ENCODE measurements at regions not wholly inside any gene's neighbourhood (a gene's known extent, or its start where the extent isn't known, plus 50 kb on each side); places are given as distances from the start of the nearest gene placed in this dataset.

GRCh38 chr5:166370928-166371690, 1920.3 kb upstream of the WWC1 start:
- TF ChIP-seq EZH2phosphoT487 (conservative IDR thresholded peaks at IDR 0.05; ENCODE audit: low read length) (no peak), CTCF (IDR thresholded peaks at IDR 0.05; ENCODE audit: insufficient read depth, low read length, poor library complexity, severe bottlenecking) (no peak)
- Histone ChIP-seq H4K20me1 (ENCODE audit: low read depth, low read length) (no peaks in the 10 kb centered on the region), H3K36me3 (ENCODE audit: low read length) (no peaks in the 10 kb centered on the region), H3F3A (ENCODE audit: insufficient read depth) (no peaks in the 10 kb centered on the region), H3K4me2 (ENCODE audit: low read depth, low read length, poor library complexity, severe bottlenecking) (no peak overlapping the region), H3K9ac (ENCODE audit: low read length) (no peak overlapping the region), H3K9me2 (replicated peaks; ENCODE audit: insufficient read depth, low read length) (no peaks in the 10 kb centered on the region), H3K27me3 (ENCODE audit: low read length) (no peaks in the 10 kb centered on the region), H3K27ac (ENCODE audit: low read depth, low read length) (no peak overlapping the region), H3K9me3 (ENCODE audit: insufficient read depth, low read length) (no peaks in the 10 kb centered on the region), H3K79me2 (ENCODE audit: insufficient read depth, low read length) (no peaks in the 10 kb centered on the region), H3K4me3 (ENCODE audit: insufficient read depth, low read length, poor library complexity, severe bottlenecking) (no peak overlapping the region), H2AFZ (ENCODE audit: low read depth, low read length, severe bottlenecking) (no peak overlapping the region)

GRCh38 chr5:166373817-166374216, 1917.6 kb upstream of the WWC1 start:
- no peak overlapping the region for H3K27ac ChIP-seq (ENCODE audit: low read depth, low read length)
- H3K9me3 ChIP-seq (ENCODE audit: insufficient read depth, low read length) = peaks cover 4% of the 10 kb centered on the region; the same call in 1 of the 2 replicates
- H3K27me3 ChIP-seq (ENCODE audit: low read length) = no peaks in the 10 kb centered on the region
- H2AFZ ChIP-seq (ENCODE audit: low read depth, low read length, severe bottlenecking) = no peak overlapping the region
- no peaks in the 10 kb centered on the region for H3K9me2 ChIP-seq (replicated peaks; ENCODE audit: insufficient read depth, low read length)
- H3K79me2 ChIP-seq (ENCODE audit: insufficient read depth, low read length) = no peaks in the 10 kb centered on the region
- TF ChIP-seq EZH2phosphoT487 (conservative IDR thresholded peaks at IDR 0.05; ENCODE audit: low read length) = no peak
- no peak for TF ChIP-seq CTCF (IDR thresholded peaks at IDR 0.05; ENCODE audit: insufficient read depth, low read length, poor library complexity, severe bottlenecking)
- no peaks in the 10 kb centered on the region for H4K20me1 ChIP-seq (ENCODE audit: low read depth, low read length)
- no peaks in the 10 kb centered on the region for H3F3A ChIP-seq (ENCODE audit: insufficient read depth)
- no peak overlapping the region for H3K9ac ChIP-seq (ENCODE audit: low read length)
- H3K36me3 ChIP-seq (ENCODE audit: low read length) = no peaks in the 10 kb centered on the region
- H3K4me2 ChIP-seq (ENCODE audit: low read depth, low read length, poor library complexity, severe bottlenecking) = no peak overlapping the region
- no peak overlapping the region for H3K4me3 ChIP-seq (ENCODE audit: insufficient read depth, low read length, poor library complexity, severe bottlenecking)

GRCh38 chr5:166377756-166378155, 1913.7 kb upstream of the WWC1 start:
- Histone ChIP-seq H3K27ac (ENCODE audit: low read depth, low read length) (no peak overlapping the region), H3K36me3 (ENCODE audit: low read length) (no peaks in the 10 kb centered on the region), H3K79me2 (ENCODE audit: insufficient read depth, low read length) (no peaks in the 10 kb centered on the region), H3K4me3 (ENCODE audit: insufficient read depth, low read length, poor library complexity, severe bottlenecking) (no peak overlapping the region), H3K9me2 (replicated peaks; ENCODE audit: insufficient read depth, low read length) (no peaks in the 10 kb centered on the region), H4K20me1 (ENCODE audit: low read depth, low read length) (no peaks in the 10 kb centered on the region), H3K9ac (ENCODE audit: low read length) (no peak overlapping the region), H3K9me3 (ENCODE audit: insufficient read depth, low read length) (peaks cover 4% of the 10 kb centered on the region; the same call in 1 of the 2 replicates), H3K27me3 (ENCODE audit: low read length) (no peaks in the 10 kb centered on the region), H2AFZ (ENCODE audit: low read depth, low read length, severe bottlenecking) (no peak overlapping the region), H3K4me2 (ENCODE audit: low read depth, low read length, poor library complexity, severe bottlenecking) (no peak overlapping the region), H3F3A (ENCODE audit: insufficient read depth) (no peaks in the 10 kb centered on the region)
- TF ChIP-seq CTCF (IDR thresholded peaks at IDR 0.05; ENCODE audit: insufficient read depth, low read length, poor library complexity, severe bottlenecking) = no peak
- TF ChIP-seq EZH2phosphoT487 (conservative IDR thresholded peaks at IDR 0.05; ENCODE audit: low read length) = no peak

Measured in SU-DHL-6 (cell line).